ENCODE measurements at regions not wholly inside any gene's neighbourhood (a gene's known extent, or its start where the extent isn't known, plus 50 kb on each side); places are given as distances from the start of the nearest gene placed in this dataset.

DNA sequence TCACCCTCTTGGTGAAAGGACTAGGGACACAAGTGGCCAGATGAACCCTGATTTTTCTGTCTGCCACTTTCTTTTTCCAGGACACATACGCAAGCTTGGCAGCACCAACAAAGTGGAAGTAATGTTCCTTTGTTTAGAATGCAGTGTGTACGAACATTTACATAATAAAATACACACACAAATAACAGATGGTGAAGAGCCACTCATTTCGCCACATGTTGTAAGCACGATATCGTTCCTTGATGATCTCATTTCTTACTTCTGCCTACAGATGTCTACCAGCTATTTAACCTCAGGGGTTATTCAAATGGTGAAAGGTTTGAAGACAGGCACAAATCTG lies 670.2 kb upstream of the CXADR start:
- in situ Hi-C loops (cut with MboI; ENCODE audit: low sequenced_read_pairs in 4 of 4) (no loop called here), intact Hi-C loops (cut with DNase I; ENCODE audit: low total_unique reads) (no loop called here)
- TF ChIP-seq, protein P1, sequence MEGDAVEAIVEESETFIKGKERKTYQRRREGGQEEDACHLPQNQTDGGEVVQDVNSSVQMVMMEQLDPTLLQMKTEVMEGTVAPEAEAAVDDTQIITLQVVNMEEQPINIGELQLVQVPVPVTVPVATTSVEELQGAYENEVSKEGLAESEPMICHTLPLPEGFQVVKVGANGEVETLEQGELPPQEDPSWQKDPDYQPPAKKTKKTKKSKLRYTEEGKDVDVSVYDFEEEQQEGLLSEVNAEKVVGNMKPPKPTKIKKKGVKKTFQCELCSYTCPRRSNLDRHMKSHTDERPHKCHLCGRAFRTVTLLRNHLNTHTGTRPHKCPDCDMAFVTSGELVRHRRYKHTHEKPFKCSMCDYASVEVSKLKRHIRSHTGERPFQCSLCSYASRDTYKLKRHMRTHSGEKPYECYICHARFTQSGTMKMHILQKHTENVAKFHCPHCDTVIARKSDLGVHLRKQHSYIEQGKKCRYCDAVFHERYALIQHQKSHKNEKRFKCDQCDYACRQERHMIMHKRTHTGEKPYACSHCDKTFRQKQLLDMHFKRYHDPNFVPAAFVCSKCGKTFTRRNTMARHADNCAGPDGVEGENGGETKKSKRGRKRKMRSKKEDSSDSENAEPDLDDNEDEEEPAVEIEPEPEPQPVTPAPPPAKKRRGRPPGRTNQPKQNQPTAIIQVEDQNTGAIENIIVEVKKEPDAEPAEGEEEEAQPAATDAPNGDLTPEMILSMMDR (IDR thresholded peaks at IDR 0.05 in 4 of 5, conservative IDR thresholded peaks at IDR 0.05 in 1 of 5) = no peak
- TF ChIP-seq POLR2A (IDR thresholded peaks at IDR 0.05) = no peak
- Histone ChIP-seq H3K4me3 (no peak overlapping the region), H3K9me3 (no peaks in the 10 kb centered on the region), H3K4me1 (peaks cover 0 to 5% of the 10 kb centered on the region in 2 donors), H3K27ac (no peak overlapping the region), H3K36me3 (no peaks in the 10 kb centered on the region), H3K27me3 (no peaks in the 10 kb centered on the region)
- ATAC-seq (no peak), DNase-seq (no peak)

DNA sequence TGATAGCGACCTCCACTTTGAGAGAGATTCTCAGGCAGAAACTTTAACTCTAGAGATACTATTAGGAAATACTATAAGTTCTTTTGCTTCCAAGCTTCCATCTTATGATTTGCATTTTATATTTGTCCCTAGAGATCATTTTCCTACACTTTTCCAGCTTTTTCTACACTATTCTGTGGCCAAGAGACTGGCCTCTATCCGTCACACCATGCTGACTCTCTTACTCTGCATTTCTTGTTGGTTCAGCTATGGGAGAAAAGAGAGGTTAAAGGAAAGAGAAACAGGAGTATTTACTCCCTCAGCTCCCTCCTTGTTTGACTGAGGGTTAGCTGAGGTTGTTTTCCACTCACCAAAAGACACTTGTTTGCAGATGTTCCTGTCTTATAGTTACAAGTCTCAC lies 665.6 kb upstream of the CXADR start:
- intact Hi-C loops (cut with DNase I; ENCODE audit: low total_unique reads) (no loop called here), in situ Hi-C loops (cut with MboI; ENCODE audit: low sequenced_read_pairs in 4 of 4) (no loop called here)
- no peak for ATAC-seq
- TF ChIP-seq, protein P1 (IDR thresholded peaks at IDR 0.05 in 4 of 5, conservative IDR thresholded peaks at IDR 0.05 in 1 of 5) = no peak
- no peak for TF ChIP-seq POLR2A (IDR thresholded peaks at IDR 0.05)
- H3K9me3 ChIP-seq = no peaks in the 10 kb centered on the region
- H3K4me3 ChIP-seq = no peak overlapping the region
- DNase-seq = no peak
- H3K36me3 ChIP-seq = no peaks in the 10 kb centered on the region
- no peaks in the 10 kb centered on the region for H3K4me1 ChIP-seq
- H3K27ac ChIP-seq = no peak overlapping the region
- no peaks in the 10 kb centered on the region for H3K27me3 ChIP-seq

DNA sequence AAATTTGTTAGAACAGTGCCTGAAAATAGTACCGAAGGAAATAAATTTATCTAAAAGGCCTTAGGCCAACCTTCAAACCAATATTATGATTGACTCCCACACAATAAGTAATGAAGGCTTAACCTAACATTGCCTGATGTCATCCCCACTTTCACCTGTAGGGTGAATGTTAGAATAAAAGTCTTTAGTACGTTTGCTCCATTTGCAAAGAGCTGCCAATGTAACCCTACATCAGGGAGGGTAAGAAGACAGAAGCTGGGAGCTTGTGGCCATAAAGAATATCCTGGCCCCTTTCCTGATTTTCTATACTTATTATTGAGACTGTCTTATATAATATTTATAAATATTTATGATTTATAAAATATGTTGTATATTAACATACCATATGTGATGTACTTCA lies 661.8 kb upstream of the CXADR start:
- Histone ChIP-seq H3K9me3 (no peaks in the 10 kb centered on the region), H3K4me3 (no peak overlapping the region), H3K27me3 (no peaks in the 10 kb centered on the region), H3K36me3 (no peaks in the 10 kb centered on the region), H3K27ac (no peak overlapping the region), H3K4me1 (no peaks in the 10 kb centered on the region)
- in situ Hi-C loops (cut with MboI; ENCODE audit: low sequenced_read_pairs in 4 of 4) (no loop called here), intact Hi-C loops (cut with DNase I; ENCODE audit: low total_unique reads) (no loop called here)
- DNase-seq (no peak), ATAC-seq (no peak)
- no peak for TF ChIP-seq POLR2A (IDR thresholded peaks at IDR 0.05)
- TF ChIP-seq, protein P1 (IDR thresholded peaks at IDR 0.05 in 4 of 5, conservative IDR thresholded peaks at IDR 0.05 in 1 of 5) = no peak

DNA sequence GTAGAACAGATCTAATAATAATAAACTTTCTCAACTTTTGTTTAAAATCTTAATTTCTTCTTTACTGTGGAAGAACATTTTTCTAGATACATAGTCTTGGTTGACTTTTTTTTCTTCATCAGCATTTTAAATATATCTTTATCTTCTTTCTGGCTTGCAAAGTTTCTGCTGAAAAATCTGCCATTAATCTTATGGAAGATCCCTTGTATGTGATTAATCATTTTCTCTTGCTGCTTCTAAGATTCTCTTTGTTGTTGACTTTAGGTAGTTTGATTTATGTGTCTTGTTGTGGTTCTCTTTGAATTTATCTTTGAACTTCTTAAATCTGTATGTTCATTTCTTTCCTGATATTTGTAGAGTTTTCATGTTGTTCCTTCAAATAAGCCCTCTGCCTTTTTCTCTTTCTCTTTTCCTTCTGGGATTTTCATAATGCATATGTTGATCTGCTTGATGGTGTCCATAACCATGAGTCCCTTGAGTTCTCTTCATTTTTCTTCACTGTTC lies 657.6 kb upstream of the CXADR start:
- Histone ChIP-seq H3K4me3 (no peak overlapping the region), H3K9me3 (no peaks in the 10 kb centered on the region), H3K36me3 (no peaks in the 10 kb centered on the region), H3K27ac (no peak overlapping the region), H3K4me1 (no peaks in the 10 kb centered on the region), H3K27me3 (no peaks in the 10 kb centered on the region)
- in situ Hi-C loops (cut with MboI; ENCODE audit: low sequenced_read_pairs in 4 of 4) (no loop called here), intact Hi-C loops (cut with DNase I; ENCODE audit: low total_unique reads) (no loop called here)
- no peak for ATAC-seq
- DNase-seq = no peak
- TF ChIP-seq POLR2A (IDR thresholded peaks at IDR 0.05) = no peak
- TF ChIP-seq, protein P1 (IDR thresholded peaks at IDR 0.05 in 4 of 5, conservative IDR thresholded peaks at IDR 0.05 in 1 of 5) = no peak

DNA sequence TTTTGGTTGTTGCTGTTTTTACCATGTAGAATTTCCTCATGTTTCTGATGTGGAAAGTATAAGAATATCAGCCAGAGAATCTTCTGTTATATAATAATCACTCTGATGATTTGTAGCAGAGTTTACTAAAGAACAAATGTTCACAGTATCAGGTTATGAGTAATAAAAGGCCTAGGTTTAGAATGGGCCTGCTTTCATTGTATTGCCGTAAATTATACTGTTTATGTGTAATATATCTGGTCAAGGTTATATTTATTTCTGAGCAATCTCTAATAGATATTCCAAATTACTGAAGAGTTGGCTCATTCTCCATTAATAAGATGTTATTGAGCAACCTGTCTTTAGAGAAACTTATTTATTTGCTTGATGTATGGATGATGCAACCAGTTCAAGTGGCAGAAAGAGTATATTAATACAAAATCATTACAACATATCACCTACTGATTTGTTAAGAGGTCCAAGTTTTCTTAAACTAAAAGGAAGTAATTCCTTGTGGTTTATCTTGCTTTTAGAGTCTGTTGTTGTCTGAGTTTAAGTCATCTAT lies 649.4 kb upstream of the CXADR start:
- in situ Hi-C loops (cut with MboI; ENCODE audit: low sequenced_read_pairs in 4 of 4) = no loop called here
- intact Hi-C loops (cut with DNase I; ENCODE audit: low total_unique reads) = no loop called here
- H3K9me3 ChIP-seq = no peaks in the 10 kb centered on the region
- no peaks in the 10 kb centered on the region for H3K27me3 ChIP-seq
- H3K27ac ChIP-seq = no peak overlapping the region
- no peaks in the 10 kb centered on the region for H3K36me3 ChIP-seq
- ATAC-seq = no peak
- H3K4me1 ChIP-seq = no peaks in the 10 kb centered on the region
- TF ChIP-seq POLR2A (IDR thresholded peaks at IDR 0.05) = no peak
- TF ChIP-seq, protein P1 (IDR thresholded peaks at IDR 0.05 in 4 of 5, conservative IDR thresholded peaks at IDR 0.05 in 1 of 5) = no peak
- no peak for DNase-seq
- no peak overlapping the region for H3K4me3 ChIP-seq

All from gastrocnemius medialis (tissue), 4 donors.